H9 (cell line): ENCODE measurements at regions not wholly inside any gene's neighbourhood (a gene's known extent, or its start where the extent isn't known, plus 50 kb on each side); places are given as distances from the start of the nearest gene placed in this dataset.

Experiments
- DNase-seq: peaks from one replicate; pipeline ENCODE4 v3.0.0-alpha.2; 2017
- H2AFZ ChIP-seq: one replicate; pipeline ENCODE4 v1.6.1; 2013; ENCODE audit warnings: mild to moderate bottlenecking, low read length, control low read depth, moderate library complexity
- H2AK5ac ChIP-seq: 2 replicates; pipeline ENCODE4 v1.6.1; 2013; ENCODE audit warnings: low read length, control low read depth, mixed read lengths; ENCODE audit not compliant: insufficient read length
- H2BK120ac ChIP-seq: one replicate; pipeline ENCODE4 v1.6.1; 2013; ENCODE audit warnings: low read depth, mild to moderate bottlenecking, low read length, control low read depth, inconsistent platforms; ENCODE audit not compliant: poor library complexity, severe bottlenecking
- H2BK12ac ChIP-seq: 2 replicates; pipeline ENCODE4 v1.6.1; 2013; ENCODE audit warnings: low read length, control low read depth, mixed read lengths, low read depth; ENCODE audit not compliant: insufficient read length
- H2BK15ac ChIP-seq: 2 replicates; pipeline ENCODE4 v1.6.1; 2013; ENCODE audit warnings: low read depth, low read length, control low read depth
- H2BK20ac ChIP-seq: one replicate; pipeline ENCODE4 v1.6.1; 2013; ENCODE audit warnings: low read depth, mild to moderate bottlenecking, low read length, control low read depth, inconsistent platforms; ENCODE audit not compliant: poor library complexity, severe bottlenecking
- H2BK5ac ChIP-seq: 2 replicates; pipeline ENCODE4 v1.6.1; 2013; ENCODE audit warnings: low read length, control low read depth, mixed read lengths; ENCODE audit not compliant: insufficient read length
- H3K14ac ChIP-seq: 2 replicates; pipeline ENCODE4 v1.6.1; 2013; ENCODE audit warnings: low read length, control low read depth; ENCODE audit not compliant: insufficient read depth
- H3K18ac ChIP-seq: 2 replicates; pipeline ENCODE4 v1.6.1; 2013; ENCODE audit warnings: low read depth, mild to moderate bottlenecking, mixed read lengths, low read length, control low read depth; ENCODE audit not compliant: insufficient read length
- H3K23ac ChIP-seq: 2 replicates; pipeline ENCODE4 v1.6.1; 2013; ENCODE audit warnings: low read length, control low read depth, mixed read lengths, low read depth; ENCODE audit not compliant: insufficient read length
- H3K23me2 ChIP-seq: 2 replicates; pipeline ENCODE4 v1.6.1; 2013; ENCODE audit warnings: low read depth, mild to moderate bottlenecking, mixed read lengths, low read length, control low read depth; ENCODE audit not compliant: insufficient read length, poor library complexity, severe bottlenecking
- H3K27ac ChIP-seq: 2 replicates; pipeline ENCODE4 v1.5.1; 2013; ENCODE audit warnings: low read length, control low read depth, mixed read lengths, low read depth; ENCODE audit not compliant: insufficient read length
- H3K27me3 ChIP-seq: 2 replicates; pipeline ENCODE4 v1.6.1; 2013; ENCODE audit warnings: low read length, control low read depth, inconsistent platforms; ENCODE audit not compliant: insufficient read depth
- H3K4ac ChIP-seq: 2 replicates; pipeline ENCODE4 v1.6.1; 2013; ENCODE audit warnings: low read depth, mild to moderate bottlenecking, control low read depth, inconsistent platforms, low read length, moderate library complexity
- H3K4me1 ChIP-seq: 2 replicates; pipeline ENCODE4 v1.6.1; 2013; ENCODE audit warnings: low read length, control low read depth, inconsistent platforms; ENCODE audit not compliant: insufficient read depth
- H3K4me2 ChIP-seq: 2 replicates; pipeline ENCODE4 v1.6.1; 2013; ENCODE audit warnings: low read length, control low read depth, mixed read lengths; ENCODE audit not compliant: insufficient read length, insufficient read depth
- H3K56ac ChIP-seq: 2 replicates; pipeline ENCODE4 v1.6.1; 2013; ENCODE audit warnings: low read depth, mild to moderate bottlenecking, mixed read lengths, low read length, control low read depth; ENCODE audit not compliant: insufficient read length
- H3K79me1 ChIP-seq: 2 replicates; pipeline ENCODE4 v1.6.1; 2013; ENCODE audit warnings: low read depth, mild to moderate bottlenecking, moderate library complexity, low read length, control low read depth, inconsistent platforms; ENCODE audit not compliant: insufficient read depth, poor library complexity, severe bottlenecking
- H3K79me2 ChIP-seq: 2 replicates; pipeline ENCODE4 v1.6.1; 2013; ENCODE audit warnings: low read length, control low read depth, inconsistent platforms; ENCODE audit not compliant: insufficient read depth
- H3K9ac ChIP-seq: 2 replicates; pipeline ENCODE4 v1.6.1; 2013; ENCODE audit warnings: low read length, control low read depth, mixed read lengths; ENCODE audit not compliant: insufficient read length; ENCODE audit errors: extremely low read depth
- H3K9me3 ChIP-seq: one replicate; pipeline ENCODE4 v1.6.1; 2013; ENCODE audit warnings: low read depth, low read length, inconsistent platforms; ENCODE audit not compliant: control insufficient read depth
- H3T11ph ChIP-seq: one replicate; pipeline ENCODE4 v1.6.1; 2013; ENCODE audit warnings: mild to moderate bottlenecking, low read length, control low read depth, inconsistent platforms
- H4K20me1 ChIP-seq: one replicate; pipeline ENCODE4 v1.6.1; 2013; ENCODE audit not compliant: control insufficient read depth, insufficient read length, insufficient read depth
- H4K5ac ChIP-seq: 2 replicates; pipeline ENCODE4 v1.6.1; 2013; ENCODE audit warnings: low read depth, mild to moderate bottlenecking, mixed read lengths, low read length, control low read depth; ENCODE audit not compliant: insufficient read length
- H4K8ac ChIP-seq: replicated peaks from 2 replicates; pipeline ENCODE4 v1.6.1; 2013; ENCODE audit warnings: low read length, control low read depth, mixed read lengths, low read depth; ENCODE audit not compliant: insufficient read length
- H4K91ac ChIP-seq: 2 replicates; pipeline ENCODE4 v1.6.1; 2013; ENCODE audit warnings: low read depth, mild to moderate bottlenecking, moderate library complexity, mixed read lengths, low read length, control low read depth; ENCODE audit not compliant: insufficient read length
- H3K27ac Mint-ChIP-seq, 3 experiments: 2 replicates in 2 of 3; 3 replicates in 1 of 3; pipeline ENCODE4 v1.8.0; 2020 to 2021; ENCODE audit warnings: mixed read lengths in 3 of 3, mild to moderate bottlenecking in 1 of 3, moderate library complexity in 1 of 3
- H3K27me3 Mint-ChIP-seq: 2 replicates; pipeline ENCODE4 v1.8.0; 2021; ENCODE audit warnings: low read depth, mild to moderate bottlenecking, moderate library complexity, mixed read lengths
- H3K36me3 Mint-ChIP-seq, 3 experiments: 2 replicates in 2 of 3; 3 replicates in 1 of 3; pipeline ENCODE4 v1.8.0; 2020 to 2021; ENCODE audit warnings: low read depth in 3 of 3, mixed read lengths in 3 of 3; ENCODE audit not compliant: insufficient read depth in 1 of 3
- H3K4me1 Mint-ChIP-seq, 2 experiments: 2 replicates each; pipeline ENCODE4 v1.8.0; 2020; ENCODE audit warnings: mixed read lengths in 2 of 2
- H3K4me3 Mint-ChIP-seq, 2 experiments: 2 replicates in 1 of 2; 3 replicates in 1 of 2; pipeline ENCODE4 v1.8.0; 2020 to 2021; ENCODE audit warnings: mild to moderate bottlenecking in 2 of 2, mixed read lengths in 2 of 2, moderate library complexity in 1 of 2
- H3K9me3 Mint-ChIP-seq, 2 experiments: 2 replicates in 1 of 2; 3 replicates in 1 of 2; pipeline ENCODE4 v1.8.0; 2020; ENCODE audit warnings: mild to moderate bottlenecking in 2 of 2, mixed read lengths in 2 of 2, moderate library complexity in 1 of 2
- WGBS: extraction: QIAGEN DNeasy Blood & Tissue Kit; methylation state at CpG from one replicate; pipeline ENCODE4 v1.1.7; 2013; ENCODE audit warnings: missing lambda C conversion rate, low lambda C conversion rate, mixed read lengths; ENCODE audit not compliant: insufficient read length; ENCODE audit errors: extremely low coverage; 5-methylcytosine and 5-hydroxymethylcytosine counted together
- TF ChIP-seq, protein P1 (sequence below): fragments of 200-600 bp; sonication (generic); conservative IDR thresholded peaks from 3 replicates; pipeline ENCODE4 v1.8.0; 2021; ENCODE audit warnings: antibody characterized with exemption, mild to moderate bottlenecking

DNA sequence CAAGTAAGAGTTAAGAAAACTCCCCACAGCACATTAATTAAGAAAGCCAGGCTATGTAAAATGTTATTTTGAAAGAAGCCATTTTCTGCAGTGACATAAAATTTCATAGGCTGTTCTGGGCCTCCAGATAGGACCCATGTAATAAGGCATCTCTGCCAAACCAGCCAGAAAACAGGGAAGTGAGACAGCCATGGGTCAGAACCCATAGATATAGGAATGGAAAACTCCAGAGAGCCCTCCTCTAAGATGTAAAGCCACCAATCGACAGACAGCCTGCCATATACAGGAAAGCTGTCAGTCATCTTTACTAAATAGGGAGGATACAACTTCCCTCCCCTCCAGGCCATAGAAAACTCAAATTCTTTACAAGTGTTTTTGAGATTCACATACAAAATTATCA lies 493.3 kb downstream of the COG6 start:
- Histone ChIP-seq H3K79me2 (no peaks in the 10 kb centered on the region), H3K18ac (no peak overlapping the region), H4K8ac (no peak overlapping the region), H2BK15ac (no peak overlapping the region), H2BK5ac (no peak overlapping the region), H2AK5ac (no peak overlapping the region), H3K79me1 (no peaks in the 10 kb centered on the region), H2BK12ac (no peak overlapping the region), H3K4me1 (no peaks in the 10 kb centered on the region; the same call in 1 of the 2 replicates), H3K4me2 (no peak overlapping the region), H2AFZ (no peak overlapping the region), H3K4ac (no peak overlapping the region), H3K9me3 (no peaks in the 10 kb centered on the region), H2BK20ac (no peak overlapping the region), H2BK120ac (no peak overlapping the region), H4K91ac (no peak overlapping the region), H3K27ac (no peak overlapping the region), H4K5ac (no peak overlapping the region), H3K23me2 (no peaks in the 10 kb centered on the region), H3T11ph (no peak overlapping the region), H3K56ac (no peak overlapping the region), H3K23ac (no peak overlapping the region), H3K27me3 (no peaks in the 10 kb centered on the region), H4K20me1 (no peaks in the 10 kb centered on the region), H3K9ac (no peak overlapping the region), H3K14ac (no peak overlapping the region)
- peaks cover 12 to 19% of the 10 kb centered on the region in 2 experiments for H3K4me1 Mint-ChIP-seq
- no peak overlapping the region for H3K27ac Mint-ChIP-seq
- no peaks in the 10 kb centered on the region for H3K9me3 Mint-ChIP-seq
- TF ChIP-seq, protein P1, sequence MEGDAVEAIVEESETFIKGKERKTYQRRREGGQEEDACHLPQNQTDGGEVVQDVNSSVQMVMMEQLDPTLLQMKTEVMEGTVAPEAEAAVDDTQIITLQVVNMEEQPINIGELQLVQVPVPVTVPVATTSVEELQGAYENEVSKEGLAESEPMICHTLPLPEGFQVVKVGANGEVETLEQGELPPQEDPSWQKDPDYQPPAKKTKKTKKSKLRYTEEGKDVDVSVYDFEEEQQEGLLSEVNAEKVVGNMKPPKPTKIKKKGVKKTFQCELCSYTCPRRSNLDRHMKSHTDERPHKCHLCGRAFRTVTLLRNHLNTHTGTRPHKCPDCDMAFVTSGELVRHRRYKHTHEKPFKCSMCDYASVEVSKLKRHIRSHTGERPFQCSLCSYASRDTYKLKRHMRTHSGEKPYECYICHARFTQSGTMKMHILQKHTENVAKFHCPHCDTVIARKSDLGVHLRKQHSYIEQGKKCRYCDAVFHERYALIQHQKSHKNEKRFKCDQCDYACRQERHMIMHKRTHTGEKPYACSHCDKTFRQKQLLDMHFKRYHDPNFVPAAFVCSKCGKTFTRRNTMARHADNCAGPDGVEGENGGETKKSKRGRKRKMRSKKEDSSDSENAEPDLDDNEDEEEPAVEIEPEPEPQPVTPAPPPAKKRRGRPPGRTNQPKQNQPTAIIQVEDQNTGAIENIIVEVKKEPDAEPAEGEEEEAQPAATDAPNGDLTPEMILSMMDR, result no peak
- no peaks in the 10 kb centered on the region for H3K27me3 Mint-ChIP-seq
- WGBS, result no CpG with 5 or more reads among the region's 1 CpG
- no peak for DNase-seq
- H3K4me3 Mint-ChIP-seq, result no peak overlapping the region
- H3K36me3 Mint-ChIP-seq, result no peaks in the 10 kb centered on the region
